ENCODE measurements at regions not wholly inside any gene's neighbourhood (a gene's known extent, or its start where the extent isn't known, plus 50 kb on each side); places are given as distances from the start of the nearest gene placed in this dataset.

DNA sequence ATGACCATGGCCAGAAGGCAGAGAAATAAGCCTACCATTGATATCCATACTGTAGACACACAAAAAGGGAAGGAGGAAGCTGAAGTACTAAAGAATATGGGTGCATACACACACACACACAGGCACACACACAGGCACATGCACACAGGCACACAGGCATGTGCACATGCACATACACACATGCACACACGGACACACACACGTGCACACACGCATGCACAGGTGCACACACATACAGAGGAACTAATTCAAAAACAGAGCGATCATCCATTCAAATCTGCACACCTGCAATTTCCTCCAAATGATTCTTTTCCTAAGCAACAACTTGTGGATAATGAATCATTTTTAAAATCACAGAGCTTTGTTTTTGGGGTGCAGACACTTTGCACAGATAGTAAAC lies 166.7 kb upstream of the ADARB2 start:
- no peaks in the 10 kb centered on the region for H3K36me3 Mint-ChIP-seq (ENCODE audit: low read depth)
- H3K4me1 Mint-ChIP-seq: no peaks in the 10 kb centered on the region
- no peaks in the 10 kb centered on the region for H3K27me3 Mint-ChIP-seq (ENCODE audit: low read depth)
- TF ChIP-seq, protein P1, sequence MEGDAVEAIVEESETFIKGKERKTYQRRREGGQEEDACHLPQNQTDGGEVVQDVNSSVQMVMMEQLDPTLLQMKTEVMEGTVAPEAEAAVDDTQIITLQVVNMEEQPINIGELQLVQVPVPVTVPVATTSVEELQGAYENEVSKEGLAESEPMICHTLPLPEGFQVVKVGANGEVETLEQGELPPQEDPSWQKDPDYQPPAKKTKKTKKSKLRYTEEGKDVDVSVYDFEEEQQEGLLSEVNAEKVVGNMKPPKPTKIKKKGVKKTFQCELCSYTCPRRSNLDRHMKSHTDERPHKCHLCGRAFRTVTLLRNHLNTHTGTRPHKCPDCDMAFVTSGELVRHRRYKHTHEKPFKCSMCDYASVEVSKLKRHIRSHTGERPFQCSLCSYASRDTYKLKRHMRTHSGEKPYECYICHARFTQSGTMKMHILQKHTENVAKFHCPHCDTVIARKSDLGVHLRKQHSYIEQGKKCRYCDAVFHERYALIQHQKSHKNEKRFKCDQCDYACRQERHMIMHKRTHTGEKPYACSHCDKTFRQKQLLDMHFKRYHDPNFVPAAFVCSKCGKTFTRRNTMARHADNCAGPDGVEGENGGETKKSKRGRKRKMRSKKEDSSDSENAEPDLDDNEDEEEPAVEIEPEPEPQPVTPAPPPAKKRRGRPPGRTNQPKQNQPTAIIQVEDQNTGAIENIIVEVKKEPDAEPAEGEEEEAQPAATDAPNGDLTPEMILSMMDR (IDR thresholded peaks at IDR 0.05; ENCODE audit: unreplicated experiment in 3 of 3): no peak
- no peak overlapping the region for H3K4me3 Mint-ChIP-seq
- no peak overlapping the region for H3K27ac Mint-ChIP-seq
- H3K9me3 Mint-ChIP-seq: peaks cover 11% of the 10 kb centered on the region

DNA sequence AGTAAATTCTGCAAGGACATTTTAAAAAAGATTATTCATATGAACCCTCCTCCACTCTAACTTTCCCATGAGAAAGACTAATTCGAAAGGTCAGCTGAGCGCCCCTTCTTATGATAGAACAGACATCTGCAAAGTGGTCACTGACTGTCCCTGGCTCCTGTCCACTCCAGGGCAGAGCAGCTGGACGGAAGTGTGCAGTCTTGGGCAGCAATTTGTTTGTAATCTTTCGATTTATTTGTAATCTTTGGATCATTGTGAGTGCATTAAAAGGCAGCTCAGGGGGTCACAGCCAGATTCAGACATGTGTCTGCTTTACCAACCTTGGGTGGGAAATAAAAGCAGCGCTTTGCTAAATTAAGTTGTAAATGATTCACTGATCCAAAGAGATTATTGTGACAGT lies 158.8 kb upstream of the ADARB2 start:
- no peak overlapping the region for H3K4me3 Mint-ChIP-seq
- no peaks in the 10 kb centered on the region for H3K27me3 Mint-ChIP-seq (ENCODE audit: low read depth)
- no peaks in the 10 kb centered on the region for H3K36me3 Mint-ChIP-seq (ENCODE audit: low read depth)
- no peak overlapping the region for H3K27ac Mint-ChIP-seq
- no peaks in the 10 kb centered on the region for H3K4me1 Mint-ChIP-seq
- peaks cover 6% of the 10 kb centered on the region for H3K9me3 Mint-ChIP-seq
- TF ChIP-seq, protein P1 (IDR thresholded peaks at IDR 0.05; ENCODE audit: unreplicated experiment in 3 of 3): no peak

DNA sequence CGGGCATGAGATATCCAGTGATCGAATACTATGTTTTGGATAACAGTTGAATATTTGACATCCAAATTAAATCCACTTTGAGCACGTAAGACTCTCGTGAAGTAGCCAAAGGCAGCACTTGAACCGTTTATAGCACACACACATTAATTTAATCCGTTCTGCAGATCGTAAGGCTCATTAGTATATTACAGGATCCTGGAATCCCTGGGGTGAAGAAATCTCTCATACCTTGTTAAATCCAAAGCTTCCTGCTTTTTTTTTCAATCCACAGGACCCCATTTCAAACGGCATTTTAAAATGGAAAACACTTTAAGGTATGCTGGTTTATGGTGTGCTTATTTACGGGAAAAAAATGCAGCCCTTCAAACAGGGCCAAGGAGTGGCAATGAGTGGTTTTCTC lies 158.4 kb upstream of the ADARB2 start:
- TF ChIP-seq, protein P1 (IDR thresholded peaks at IDR 0.05; ENCODE audit: unreplicated experiment in 3 of 3): no peak
- no peak overlapping the region for H3K27ac Mint-ChIP-seq
- H3K27me3 Mint-ChIP-seq (ENCODE audit: low read depth): no peaks in the 10 kb centered on the region
- H3K9me3 Mint-ChIP-seq: peaks cover 6% of the 10 kb centered on the region
- H3K36me3 Mint-ChIP-seq (ENCODE audit: low read depth): no peaks in the 10 kb centered on the region
- no peaks in the 10 kb centered on the region for H3K4me1 Mint-ChIP-seq
- no peak overlapping the region for H3K4me3 Mint-ChIP-seq

GRCh38 chr10:1894912-1895311 lies 157.6 kb upstream of the ADARB2 start:
- Mint-ChIP-seq H3K27me3 (ENCODE audit: low read depth) (no peaks in the 10 kb centered on the region), H3K4me1 (no peaks in the 10 kb centered on the region), H3K36me3 (ENCODE audit: low read depth) (no peaks in the 10 kb centered on the region), H3K9me3 (peaks cover 3% of the 10 kb centered on the region), H3K4me3 (no peak overlapping the region), H3K27ac (no peak overlapping the region)
- TF ChIP-seq, protein P1 (IDR thresholded peaks at IDR 0.05; ENCODE audit: unreplicated experiment in 3 of 3): no peak

- Mint-ChIP-seq H3K4me1 (no peaks in the 10 kb centered on the region), H3K27ac (no peak overlapping the region), H3K36me3 (ENCODE audit: low read depth) (no peaks in the 10 kb centered on the region), H3K4me3 (no peak overlapping the region), H3K9me3 (no peaks in the 10 kb centered on the region), H3K27me3 (ENCODE audit: low read depth) (no peaks in the 10 kb centered on the region)
- TF ChIP-seq, protein P1 (IDR thresholded peaks at IDR 0.05; ENCODE audit: unreplicated experiment in 3 of 3): no peak
These were observed 156.6 kb upstream of the ADARB2 start for GRCh38 chr10:1893941-1894340.

DNA sequence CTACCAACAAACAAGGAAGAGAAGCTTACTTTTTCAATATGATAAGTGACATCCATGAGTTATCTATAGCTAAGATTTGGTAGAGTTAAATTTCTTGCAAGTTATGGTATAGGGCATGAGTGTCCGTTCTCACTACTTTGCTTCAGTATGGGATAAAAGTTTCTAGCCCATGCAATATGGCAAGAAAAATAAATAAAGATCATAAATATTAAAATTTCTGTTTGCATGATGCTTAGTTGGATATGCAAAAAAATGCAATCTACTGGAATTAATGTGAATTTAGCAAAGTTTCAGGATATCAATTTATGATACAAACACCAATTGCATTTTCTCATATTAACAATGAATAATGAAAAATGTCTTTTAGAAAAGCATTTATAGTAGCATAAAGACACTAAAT lies 148.7 kb upstream of the ADARB2 start:
- no peak overlapping the region for H3K27ac Mint-ChIP-seq
- H3K4me3 Mint-ChIP-seq: no peak overlapping the region
- TF ChIP-seq, protein P1 (IDR thresholded peaks at IDR 0.05; ENCODE audit: unreplicated experiment in 3 of 3): no peak
- peaks cover 16% of the 10 kb centered on the region for H3K9me3 Mint-ChIP-seq
- H3K4me1 Mint-ChIP-seq: no peaks in the 10 kb centered on the region
- H3K27me3 Mint-ChIP-seq (ENCODE audit: low read depth): no peaks in the 10 kb centered on the region
- no peaks in the 10 kb centered on the region for H3K36me3 Mint-ChIP-seq (ENCODE audit: low read depth)

Measured in nephron (organoid).